ENCODE measurements at regions not wholly inside any gene's neighbourhood (a gene's known extent, or its start where the extent isn't known, plus 50 kb on each side); places are given as distances from the start of the nearest gene placed in this dataset.
"Not testable (repeated sequence)": the region's sequence is repeated elsewhere in the genome, so short reads cannot be mapped to it uniquely, and the experiment has no call there.

GRCh38 chr2:160606341-160606740 lies 112.7 kb upstream of the RBMS1 start:
- H3K27ac Mint-ChIP-seq = no peak overlapping the region
- no peaks in the 10 kb centered on the region for H3K36me3 Mint-ChIP-seq
- no peak overlapping the region for H3K4me3 Mint-ChIP-seq
- peaks cover 24% of the 10 kb centered on the region for H3K4me1 Mint-ChIP-seq
- DNase-seq = no peak
- H3K27me3 Mint-ChIP-seq = no peaks in the 10 kb centered on the region
- H3K9me3 Mint-ChIP-seq = no peaks in the 10 kb centered on the region

DNA sequence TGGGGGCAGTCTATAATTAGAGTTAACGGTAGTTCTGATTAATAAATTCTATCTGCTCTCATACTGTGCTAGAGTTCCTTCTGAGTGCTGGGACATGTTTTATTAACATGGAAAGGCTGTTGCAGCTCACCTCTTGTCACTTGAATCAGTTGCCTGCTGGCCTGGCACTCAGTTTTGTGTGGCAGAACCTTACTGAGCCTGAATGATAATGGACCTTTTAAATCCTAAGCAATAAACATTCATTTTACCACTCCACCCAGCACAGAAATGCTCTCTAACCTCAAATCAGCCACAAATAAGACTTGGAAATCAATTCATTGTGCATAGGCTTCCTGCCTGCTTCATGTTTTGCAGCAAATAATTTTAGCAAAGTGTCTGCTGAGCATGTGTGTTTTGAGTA lies 115.0 kb upstream of the RBMS1 start:
- no peak overlapping the region for H3K4me3 Mint-ChIP-seq
- H3K9me3 Mint-ChIP-seq = no peaks in the 10 kb centered on the region
- H3K27ac Mint-ChIP-seq = no peak overlapping the region
- H3K4me1 Mint-ChIP-seq = peaks cover 27% of the 10 kb centered on the region
- H3K36me3 Mint-ChIP-seq = no peaks in the 10 kb centered on the region
- H3K27me3 Mint-ChIP-seq = no peaks in the 10 kb centered on the region
- no peak for DNase-seq

- Mint-ChIP-seq H3K4me1 (peaks cover 27% of the 10 kb centered on the region), H3K27me3 (no peaks in the 10 kb centered on the region), H3K27ac (no peak overlapping the region), H3K36me3 (no peaks in the 10 kb centered on the region), H3K4me3 (no peak overlapping the region), H3K9me3 (peaks cover 2% of the 10 kb centered on the region)
- no peak for DNase-seq
Observed at GRCh38 chr2:160609346-160609745, 115.7 kb upstream of the RBMS1 start.

- no peak overlapping the region for H3K27ac Mint-ChIP-seq
Observed at GRCh38 chr2:160610041-160610440, 116.4 kb upstream of the RBMS1 start.

DNA sequence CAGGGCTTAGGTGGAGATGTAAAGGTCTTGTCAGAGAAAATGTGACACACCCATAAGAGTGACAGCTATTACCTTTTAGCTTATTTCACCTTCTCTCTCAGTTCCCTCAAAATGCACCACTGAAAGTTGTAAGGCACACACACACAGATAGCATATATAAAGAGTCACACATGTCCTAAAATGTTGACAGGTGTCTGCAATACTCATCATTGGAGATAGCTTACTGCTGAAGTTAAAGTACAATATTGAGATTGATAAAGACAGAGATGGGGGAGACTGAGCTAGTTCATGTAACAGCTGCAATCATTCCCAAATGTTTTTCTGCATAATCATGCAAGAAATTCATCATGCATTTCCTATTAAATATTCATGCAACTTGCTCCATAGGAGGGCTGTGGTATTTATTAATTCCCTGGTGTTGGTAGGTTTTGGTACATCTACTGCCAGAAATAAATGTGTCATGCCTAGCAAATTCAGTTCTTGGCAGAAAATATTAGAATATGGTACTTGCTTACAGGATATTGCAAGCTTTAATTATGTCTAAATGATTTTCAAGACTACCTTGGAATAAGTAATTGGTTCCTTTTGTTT lies 118.8 kb upstream of the RBMS1 start:
- H3K27me3 Mint-ChIP-seq = no peaks in the 10 kb centered on the region
- H3K4me1 Mint-ChIP-seq = peaks cover 27% of the 10 kb centered on the region
- H3K27ac Mint-ChIP-seq = no peak overlapping the region
- no peak for DNase-seq
- H3K4me3 Mint-ChIP-seq = no peak overlapping the region
- H3K9me3 Mint-ChIP-seq = peaks cover 12% of the 10 kb centered on the region
- H3K36me3 Mint-ChIP-seq = peaks cover 5% of the 10 kb centered on the region

More at GRCh38 chr2:160610041-160610440, 116.4 kb upstream of the RBMS1 start:
- Mint-ChIP-seq H3K4me3 (no peak overlapping the region), H3K4me1 (peaks cover 27% of the 10 kb centered on the region), H3K9me3 (peaks cover 2% of the 10 kb centered on the region), H3K27me3 (no peaks in the 10 kb centered on the region), H3K36me3 (no peaks in the 10 kb centered on the region)
- no peak for DNase-seq

GRCh38 chr2:160613466-160614153 lies 120.0 kb upstream of the RBMS1 start:
- peaks cover 5% of the 10 kb centered on the region for H3K36me3 Mint-ChIP-seq
- no peak for DNase-seq
- H3K27me3 Mint-ChIP-seq = no peaks in the 10 kb centered on the region
- no peak overlapping the region for H3K27ac Mint-ChIP-seq
- H3K4me3 Mint-ChIP-seq = no peak overlapping the region
- peaks cover 12% of the 10 kb centered on the region for H3K9me3 Mint-ChIP-seq
- peaks cover 15% of the 10 kb centered on the region for H3K4me1 Mint-ChIP-seq

DNA sequence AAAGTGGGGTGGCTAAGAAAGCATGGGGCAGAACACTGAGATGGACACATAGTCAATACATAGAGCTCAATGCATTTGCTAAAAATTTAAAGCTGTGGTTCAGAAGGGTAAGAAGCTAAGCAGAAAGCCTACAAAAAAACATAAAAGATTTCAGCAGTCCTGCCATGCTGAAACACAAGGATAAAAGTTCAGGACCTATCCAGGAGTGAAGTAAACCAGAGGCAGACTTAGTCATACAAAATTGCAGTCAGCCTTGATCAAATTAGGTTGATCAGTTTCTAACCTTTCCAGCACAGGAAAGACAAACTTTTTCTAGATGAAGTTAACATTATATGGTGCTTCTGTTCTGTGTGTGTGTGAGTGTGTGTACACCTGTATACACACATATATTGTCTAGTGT lies 120.8 kb upstream of the RBMS1 start:
- Mint-ChIP-seq H3K9me3 (peaks cover 12% of the 10 kb centered on the region), H3K4me3 (no peak overlapping the region), H3K4me1 (peaks cover 11% of the 10 kb centered on the region), H3K27me3 (no peaks in the 10 kb centered on the region), H3K27ac (no peak overlapping the region), H3K36me3 (peaks cover 5% of the 10 kb centered on the region)
- no peak for DNase-seq

- H3K4me1 Mint-ChIP-seq = peaks cover 3% of the 10 kb centered on the region
Observed at GRCh38 chr2:160615706-160616105, 122.1 kb upstream of the RBMS1 start.

DNA sequence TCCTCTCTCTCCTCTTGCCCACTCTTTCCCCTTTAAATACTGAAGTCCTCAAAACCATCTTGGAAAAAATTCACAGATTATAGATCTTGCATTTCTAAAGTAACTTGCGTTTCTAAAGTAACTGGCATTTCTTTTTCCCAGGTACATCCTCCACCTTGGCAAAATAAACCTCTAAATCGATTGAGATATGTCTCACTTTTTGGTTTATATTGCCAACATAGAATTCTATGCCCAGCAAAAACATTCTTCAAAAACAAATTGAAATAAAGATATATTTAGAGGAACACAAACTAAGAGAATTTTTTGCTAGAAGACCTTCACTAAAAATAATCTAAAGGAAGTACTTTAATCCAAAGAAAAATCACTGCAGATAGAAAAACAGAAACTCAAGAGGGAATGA lies 122.5 kb upstream of the RBMS1 start:
- Mint-ChIP-seq H3K27ac (no peak overlapping the region), H3K4me3 (no peak overlapping the region), H3K36me3 (peaks cover 5% of the 10 kb centered on the region), H3K4me1 (peaks cover 3% of the 10 kb centered on the region), H3K9me3 (peaks cover 12% of the 10 kb centered on the region), H3K27me3 (no peaks in the 10 kb centered on the region)
- no peak for DNase-seq

More at GRCh38 chr2:160615706-160616105, 122.1 kb upstream of the RBMS1 start:
- Mint-ChIP-seq H3K27me3 (no peaks in the 10 kb centered on the region), H3K4me3 (no peak overlapping the region), H3K36me3 (peaks cover 5% of the 10 kb centered on the region), H3K9me3 (peaks cover 12% of the 10 kb centered on the region), H3K27ac (no peak overlapping the region)
- no peak for DNase-seq

- H3K27me3 Mint-ChIP-seq = no peaks in the 10 kb centered on the region
- DNase-seq = no peak
- no peak overlapping the region for H3K27ac Mint-ChIP-seq
- H3K4me1 Mint-ChIP-seq = no peaks in the 10 kb centered on the region
- no peak overlapping the region for H3K4me3 Mint-ChIP-seq
- peaks cover 8% of the 10 kb centered on the region for H3K9me3 Mint-ChIP-seq
- no peaks in the 10 kb centered on the region for H3K36me3 Mint-ChIP-seq
Observed at GRCh38 chr2:160621748-160622147, 128.1 kb upstream of the RBMS1 start.

DNA sequence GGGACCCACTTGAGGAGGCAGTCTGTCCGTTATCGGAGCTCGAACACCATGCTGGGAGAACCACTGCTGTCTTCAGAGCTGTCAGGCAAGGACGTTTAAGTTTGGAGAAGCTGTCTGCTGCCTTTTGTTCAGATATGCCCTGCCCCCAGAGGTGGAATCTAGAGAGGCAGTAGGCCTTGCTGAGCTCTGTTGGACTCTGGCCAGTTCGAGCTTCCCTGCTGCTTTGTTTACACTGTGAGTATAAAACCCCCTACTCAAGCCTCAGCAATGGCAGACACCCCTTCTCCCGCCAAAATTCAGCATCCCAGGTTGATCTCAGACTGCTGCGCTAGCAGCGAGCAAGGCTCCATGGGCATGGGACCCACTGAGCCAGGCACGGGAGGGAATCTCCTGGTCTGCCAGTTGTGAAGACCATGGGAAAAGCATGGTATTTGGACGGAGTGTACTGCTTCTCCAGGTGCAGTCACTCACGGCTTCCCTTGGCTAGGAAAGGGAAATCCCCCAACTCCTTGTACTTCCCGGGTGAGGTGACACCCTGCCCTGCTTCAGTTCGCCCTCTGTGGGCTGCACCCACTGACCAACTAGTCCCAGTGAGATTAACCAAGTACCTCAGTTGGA lies 134.5 kb upstream of the RBMS1 start:
- not testable (repeated sequence) for H3K27ac Mint-ChIP-seq, DNase-seq, H3K27me3 Mint-ChIP-seq, H3K4me1 Mint-ChIP-seq, H3K9me3 Mint-ChIP-seq, H3K4me3 Mint-ChIP-seq, H3K36me3 Mint-ChIP-seq

DNA sequence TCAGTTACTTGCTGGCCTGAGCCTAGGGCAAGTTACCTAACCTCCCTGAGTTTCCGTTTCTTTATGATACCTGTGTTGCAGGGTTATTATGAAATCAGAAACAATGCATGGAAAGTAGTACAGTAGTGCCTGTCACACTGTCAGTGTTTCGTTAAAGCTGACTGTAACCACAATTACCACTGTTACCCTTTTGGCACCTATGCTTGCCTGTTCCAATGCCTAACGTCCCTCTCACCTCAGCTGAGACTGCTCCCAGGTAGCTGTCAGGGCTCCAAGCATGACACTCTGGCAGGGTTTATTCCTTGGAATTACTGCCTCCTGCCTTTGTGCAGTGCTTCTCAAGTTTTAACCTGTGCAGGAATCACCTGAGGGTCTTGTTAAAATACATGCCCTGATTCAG lies 135.2 kb upstream of the RBMS1 start:
- no peak overlapping the region for H3K27ac Mint-ChIP-seq
- H3K36me3 Mint-ChIP-seq = no peaks in the 10 kb centered on the region
- no peaks in the 10 kb centered on the region for H3K27me3 Mint-ChIP-seq
- peaks cover 8% of the 10 kb centered on the region for H3K9me3 Mint-ChIP-seq
- DNase-seq = no peak
- H3K4me1 Mint-ChIP-seq = peaks cover 4% of the 10 kb centered on the region
- no peak overlapping the region for H3K4me3 Mint-ChIP-seq

DNA sequence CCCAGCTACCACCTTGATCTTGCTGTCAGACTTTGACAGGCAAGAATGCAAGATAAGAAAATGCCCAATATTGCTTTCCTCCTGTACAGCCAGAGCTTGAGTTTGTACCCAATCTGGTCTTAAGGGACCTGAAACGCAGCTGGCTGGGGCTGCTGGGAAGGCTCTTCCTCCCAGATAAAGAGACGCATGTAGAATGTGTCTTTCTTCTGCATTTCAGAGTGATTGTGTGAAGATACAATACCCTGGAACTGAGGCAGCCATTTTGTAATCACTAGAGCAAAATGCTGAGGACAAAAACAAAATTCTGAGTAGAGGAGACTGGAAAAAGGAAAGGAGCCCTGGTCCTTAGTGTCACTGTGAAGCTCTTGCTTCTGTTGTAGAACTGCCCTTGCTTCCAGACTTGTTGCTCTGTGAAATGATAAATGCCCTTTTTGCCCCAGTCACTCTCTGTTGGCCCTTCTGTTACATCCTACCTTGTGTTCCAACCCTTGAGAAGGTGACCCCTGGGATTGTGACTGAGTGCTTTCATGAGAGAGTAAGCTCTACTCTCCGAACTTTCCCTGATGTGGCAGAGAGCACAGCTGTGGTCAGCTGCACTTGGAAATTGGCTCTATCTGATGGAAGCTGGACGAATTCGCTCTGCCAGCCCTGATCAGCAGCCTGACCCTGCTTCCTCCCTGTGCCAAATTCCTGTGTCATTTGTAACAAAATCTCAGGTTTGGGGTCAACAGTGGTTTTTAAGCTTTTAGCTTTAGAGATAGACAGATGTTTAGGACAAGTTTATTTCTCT lies 137.4 kb upstream of the RBMS1 start:
- Mint-ChIP-seq H3K4me1 (peaks cover 8% of the 10 kb centered on the region), H3K9me3 (no peaks in the 10 kb centered on the region), H3K4me3 (no peak overlapping the region), H3K36me3 (no peaks in the 10 kb centered on the region), H3K27ac (no peak overlapping the region), H3K27me3 (no peaks in the 10 kb centered on the region)
- no peak for DNase-seq

DNA sequence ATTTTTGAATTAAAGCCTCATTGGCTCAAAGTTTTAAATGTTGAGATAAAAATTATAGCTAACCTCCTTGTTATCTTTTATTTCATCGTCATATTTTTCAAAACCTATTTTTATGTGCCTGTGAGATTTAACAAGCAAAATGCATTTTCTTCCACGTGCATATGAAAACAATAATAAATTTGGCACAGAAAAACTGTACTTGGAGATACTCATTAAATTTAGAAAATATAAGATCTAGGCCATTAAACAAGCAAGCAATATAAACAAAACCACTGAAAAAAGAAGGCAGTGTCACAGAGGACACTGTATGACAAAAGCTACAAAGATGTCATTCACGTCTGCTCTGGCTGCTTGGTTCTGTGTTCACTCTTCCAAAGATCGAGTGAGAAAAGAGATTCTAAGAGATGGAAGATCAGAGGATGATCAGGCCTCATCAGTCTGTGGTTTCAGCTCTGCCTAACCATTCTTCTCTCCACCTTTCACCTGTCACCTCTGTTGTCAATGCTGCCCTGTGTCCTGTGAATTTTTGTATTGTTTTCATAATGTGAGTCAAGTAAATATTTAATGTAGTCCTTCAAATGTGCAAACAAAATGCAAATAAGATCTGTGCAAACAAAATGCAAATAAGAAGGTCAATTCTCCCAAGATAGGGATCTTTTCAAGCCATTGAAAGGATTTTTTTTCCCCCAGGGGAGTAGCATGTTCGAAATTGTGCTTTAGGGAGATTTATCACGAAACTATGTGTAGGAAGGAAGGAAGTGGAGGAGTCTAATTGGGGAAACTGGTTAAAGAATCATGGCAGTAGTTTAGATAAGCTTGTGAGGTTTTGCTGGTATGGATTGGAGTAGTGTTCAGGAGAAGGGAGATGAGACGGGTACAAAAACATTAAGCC lies 138.7 kb upstream of the RBMS1 start:
- no peak overlapping the region for H3K4me3 Mint-ChIP-seq
- no peak for DNase-seq

More for the DNA sequence above, 138.7 kb upstream of the RBMS1 start:
- peaks cover 8% of the 10 kb centered on the region for H3K4me1 Mint-ChIP-seq
- H3K27ac Mint-ChIP-seq = no peak overlapping the region
- H3K27me3 Mint-ChIP-seq = no peaks in the 10 kb centered on the region
- peaks cover 5% of the 10 kb centered on the region for H3K9me3 Mint-ChIP-seq
- H3K36me3 Mint-ChIP-seq = no peaks in the 10 kb centered on the region
